HG03064 (cell line): ENCODE measurements at regions not wholly inside any gene's neighbourhood (a gene's known extent, or its start where the extent isn't known, plus 50 kb on each side); places are given as distances from the start of the nearest gene placed in this dataset.
"Not testable (repeated sequence)": the region's sequence is repeated elsewhere in the genome, so short reads cannot be mapped to it uniquely, and the experiment has no call there.

Experiments used
- ATAC-seq: cut with Tn5 transposase; IDR thresholded peaks from one replicate; pipeline ENCODE4 v1.9.1; 2021; ENCODE audit warnings: low read depth; ENCODE audit not compliant: unreplicated experiment

- no peak for ATAC-seq
These were observed 179.2 kb upstream of the PHACTR1 start for GRCh38 chr6:12537389-12537788.

- ATAC-seq: no peak
These were observed 177.6 kb upstream of the PHACTR1 start for GRCh38 chr6:12538881-12539357.

- not testable (repeated sequence) for ATAC-seq
These were observed 174.1 kb upstream of the PHACTR1 start for GRCh38 chr6:12542319-12543115.

- ATAC-seq: no peak
These were observed 172.6 kb upstream of the PHACTR1 start for GRCh38 chr6:12543953-12544352.

- ATAC-seq: no peak
These were observed 171.6 kb upstream of the PHACTR1 start for GRCh38 chr6:12544821-12545565.

- ATAC-seq: no peak
These were observed 170.8 kb upstream of the PHACTR1 start for GRCh38 chr6:12545619-12546409.

GRCh38 chr6:12546410-12547002 is 170.1 kb upstream of the PHACTR1 start:
- no peak for ATAC-seq

GRCh38 chr6:12548526-12548925 is 168.0 kb upstream of the PHACTR1 start:
- no peak for ATAC-seq

- ATAC-seq: not testable (repeated sequence)
These were observed 167.1 kb upstream of the PHACTR1 start for GRCh38 chr6:12549445-12549844.

- ATAC-seq: not testable (repeated sequence)
These were observed 161.7 kb upstream of the PHACTR1 start for GRCh38 chr6:12554820-12555219.

GRCh38 chr6:12555267-12555666 is 161.3 kb upstream of the PHACTR1 start:
- no peak for ATAC-seq

- no peak for ATAC-seq
These were observed 160.8 kb upstream of the PHACTR1 start for GRCh38 chr6:12555781-12556180.

- no peak for ATAC-seq
These were observed 158.8 kb upstream of the PHACTR1 start for GRCh38 chr6:12557765-12558164.

- ATAC-seq: no peak
These were observed 156.3 kb upstream of the PHACTR1 start for GRCh38 chr6:12560315-12560714.

- no peak for ATAC-seq
These were observed 149.9 kb upstream of the PHACTR1 start for GRCh38 chr6:12566618-12567123.

GRCh38 chr6:12567682-12568081 is 148.9 kb upstream of the PHACTR1 start:
- no peak for ATAC-seq

- ATAC-seq: no peak
These were observed 146.9 kb upstream of the PHACTR1 start for GRCh38 chr6:12569646-12570045.

GRCh38 chr6:12570461-12571030 is 146.0 kb upstream of the PHACTR1 start:
- no peak for ATAC-seq

- ATAC-seq: no peak
These were observed 143.4 kb upstream of the PHACTR1 start for GRCh38 chr6:12572896-12573827.
